CD14-positive monocyte (primary cell): ENCODE measurements at regions not wholly inside any gene's neighbourhood (a gene's known extent, or its start where the extent isn't known, plus 50 kb on each side); places are given as distances from the start of the nearest gene placed in this dataset.

ENCODE experiments used
- DNase-seq, 3 donors: peaks; one replicate each; pipeline ENCODE4 v3.0.0-alpha.2; 2011 to 2022
- H2AFZ ChIP-seq: 2 replicates; pipeline ENCODE4 v1.6.0; 2012; ENCODE audit warnings: mild to moderate bottlenecking, low read depth, low read length, inconsistent platforms; ENCODE audit not compliant: insufficient read depth, poor library complexity, severe bottlenecking
- H3K27ac ChIP-seq, 2 donors: 1 replicate in 1 of 2; 2 replicates in 1 of 2; pipeline ENCODE4 v1.5.1; 2012 to 2013; ENCODE audit warnings: low read length in 2 of 2, control low read depth in 1 of 2, inconsistent platforms in 1 of 2, low read depth in 1 of 2, mild to moderate bottlenecking in 1 of 2
- H3K27me3 ChIP-seq, 2 donors: one replicate each; pipeline versions ENCODE4 v1.6.0 to v1.6.1; 2011 to 2013; ENCODE audit warnings: low read length in 2 of 2; ENCODE audit not compliant: control insufficient read depth in 2 of 2, insufficient read depth in 2 of 2
- H3K36me3 ChIP-seq, 2 donors: replicated peaks in 1 of 2; 1 replicate in 1 of 2; 2 replicates in 1 of 2; pipeline versions ENCODE4 v1.5.1 to v1.6.1; 2012 to 2013; ENCODE audit warnings: low read length in 2 of 2, control low read depth in 1 of 2, inconsistent platforms in 1 of 2, mild to moderate bottlenecking in 1 of 2; ENCODE audit not compliant: insufficient read depth in 2 of 2, control insufficient read depth in 1 of 2
- H3K4me1 ChIP-seq, 2 donors: 1 replicate in 1 of 2; 2 replicates in 1 of 2; pipeline versions ENCODE4 v1.5.1 to v1.6.1; 2012 to 2013; ENCODE audit warnings: low read length in 2 of 2, control low read depth in 1 of 2, inconsistent platforms in 1 of 2, mild to moderate bottlenecking in 1 of 2, moderate library complexity in 1 of 2; ENCODE audit not compliant: insufficient read depth in 2 of 2, control insufficient read depth in 1 of 2
- H3K4me2 ChIP-seq: replicated peaks from 2 replicates; pipeline ENCODE3; 2012; ENCODE audit warnings: low read length, moderate library complexity, mild to moderate bottlenecking; ENCODE audit not compliant: poor library complexity, severe bottlenecking; ENCODE audit errors: extremely low read depth
- H3K4me3 ChIP-seq, 3 experiments: fragments of 200-600 bp in 1 of 3; sonication (generic) in 1 of 3; replicated peaks in 1 of 3; 1 replicate in 2 of 3; 2 replicates in 1 of 3; pipeline ENCODE4 v1.5.1; 2011 to 2013; ENCODE audit warnings: low read length in 3 of 3, mild to moderate bottlenecking in 3 of 3, control low read depth in 2 of 3, low read depth in 2 of 3, inconsistent platforms in 1 of 3, moderate library complexity in 1 of 3
- H3K79me2 ChIP-seq: 2 replicates; pipeline ENCODE4 v1.6.0; 2012; ENCODE audit warnings: mild to moderate bottlenecking, control low read depth, inconsistent platforms, low read length, moderate library complexity; ENCODE audit not compliant: insufficient read depth
- H3K9ac ChIP-seq: 2 replicates; pipeline ENCODE4 v1.6.0; 2017; ENCODE audit warnings: low read length, mild to moderate bottlenecking; ENCODE audit not compliant: insufficient read depth, poor library complexity, severe bottlenecking
- H3K9me3 ChIP-seq, 2 donors: replicated peaks in 1 of 2; 1 replicate in 1 of 2; 2 replicates in 1 of 2; pipeline versions ENCODE4 v1.5.1 to v1.6.1; 2012 to 2013; ENCODE audit warnings: low read length in 2 of 2, control low read depth in 1 of 2; ENCODE audit not compliant: control insufficient read depth in 1 of 2, insufficient read depth in 1 of 2
- H4K20me1 ChIP-seq: 2 replicates; pipeline ENCODE4 v1.6.0; 2012; ENCODE audit warnings: mild to moderate bottlenecking, low read length, control low read depth, moderate library complexity; ENCODE audit not compliant: insufficient read depth
- H3K27ac Mint-ChIP-seq, 7 donors: one replicate each; pipeline ENCODE4 v1.8.0; 2020; ENCODE audit warnings: mild to moderate bottlenecking in 7 of 7, mixed read lengths in 7 of 7, moderate library complexity in 6 of 7, inconsistent platforms in 2 of 7
- H3K27me3 Mint-ChIP-seq, 3 donors: one replicate each; pipeline ENCODE4 v1.8.0; 2021 to 2022; ENCODE audit warnings: low read depth in 3 of 3, mild to moderate bottlenecking in 3 of 3, mixed read lengths in 3 of 3, moderate library complexity in 3 of 3, inconsistent platforms in 1 of 3
- H3K36me3 Mint-ChIP-seq, 2 donors: one replicate each; pipeline ENCODE4 v1.8.0; 2020; ENCODE audit warnings: mixed read lengths in 2 of 2, inconsistent platforms in 1 of 2, mild to moderate bottlenecking in 1 of 2
- H3K4me1 Mint-ChIP-seq: one replicate; pipeline ENCODE4 v1.8.0; 2020; ENCODE audit warnings: mild to moderate bottlenecking, mixed read lengths
- H3K4me3 Mint-ChIP-seq, 2 donors: one replicate each; pipeline ENCODE4 v1.8.0; 2020; ENCODE audit warnings: mild to moderate bottlenecking in 2 of 2, mixed read lengths in 2 of 2, moderate library complexity in 1 of 2
- H3K9me3 Mint-ChIP-seq, 7 donors: one replicate each; pipeline ENCODE4 v1.8.0; 2020 to 2022; ENCODE audit warnings: mixed read lengths in 7 of 7, mild to moderate bottlenecking in 6 of 7, moderate library complexity in 6 of 7, inconsistent platforms in 2 of 7
- WGBS: methylation state at CpG from one replicate; pipeline ENCODE4 v1.1.5; 2013; ENCODE audit warnings: missing lambda C conversion rate; ENCODE audit not compliant: insufficient coverage; 5-methylcytosine and 5-hydroxymethylcytosine counted together
- intact Hi-C, 2 donors: fragments of 100-400 bp; cut with micrococcal nuclease; formaldehyde crosslinking; loops; one replicate each; pipeline versions ENCODE4 v1.15.0 to v1.15.1; 2023
- TF ChIP-seq, protein P1 (sequence below): fragments of 200-600 bp; IDR thresholded peaks from one replicate; pipeline ENCODE4 v1.8.0; 2022; ENCODE audit warnings: antibody characterized with exemption, mild to moderate bottlenecking

DNA sequence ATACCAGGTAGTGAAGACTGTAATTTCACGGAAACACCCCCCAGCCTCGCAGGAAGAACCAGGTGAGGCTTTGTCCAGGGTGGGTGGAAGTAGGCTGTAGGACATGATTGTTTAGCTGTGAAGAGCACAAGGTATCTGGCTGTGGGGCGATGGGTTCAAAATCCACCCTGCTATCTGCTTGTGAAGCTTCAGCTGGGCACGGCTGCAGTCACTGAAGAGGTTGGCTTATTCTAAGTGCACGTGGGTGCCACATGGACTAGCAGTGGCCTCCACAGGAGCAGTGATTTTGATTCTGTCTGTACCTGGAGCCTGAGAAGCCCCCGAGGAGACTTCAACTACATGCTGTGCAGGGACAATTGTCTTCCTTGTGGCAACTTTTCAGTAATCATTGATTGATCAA lies 254.1 kb downstream of the FGF9 start:
- Mint-ChIP-seq H3K4me3 (no peak overlapping the region), H3K27me3 (peaks cover 0 to 7% (median 3%) of the 10 kb centered on the region in 3 donors), H3K9me3 (peaks cover 0 to 16% (median 8%) of the 10 kb centered on the region in 7 donors), H3K4me1 (no peaks in the 10 kb centered on the region), H3K27ac (no peak overlapping the region), H3K36me3 (no peaks in the 10 kb centered on the region)
- Histone ChIP-seq H2AFZ (no peak overlapping the region), H3K36me3 (no peaks in the 10 kb centered on the region), H3K4me1 (no peaks in the 10 kb centered on the region), H3K4me3 (no peak overlapping the region), H3K9ac (no peak overlapping the region), H3K27me3 (no peaks in the 10 kb centered on the region), H4K20me1 (no peaks in the 10 kb centered on the region), H3K79me2 (no peaks in the 10 kb centered on the region), H3K27ac (no peak overlapping the region), H3K9me3 (peaks cover 4% of the 10 kb centered on the region in 2 donors), H3K4me2 (no peak overlapping the region)
- DNase-seq = no peak
- intact Hi-C loops = no loop called here
- 76% methylated on average over 6 of the region's 6 CpGs for WGBS
- TF ChIP-seq, protein P1, sequence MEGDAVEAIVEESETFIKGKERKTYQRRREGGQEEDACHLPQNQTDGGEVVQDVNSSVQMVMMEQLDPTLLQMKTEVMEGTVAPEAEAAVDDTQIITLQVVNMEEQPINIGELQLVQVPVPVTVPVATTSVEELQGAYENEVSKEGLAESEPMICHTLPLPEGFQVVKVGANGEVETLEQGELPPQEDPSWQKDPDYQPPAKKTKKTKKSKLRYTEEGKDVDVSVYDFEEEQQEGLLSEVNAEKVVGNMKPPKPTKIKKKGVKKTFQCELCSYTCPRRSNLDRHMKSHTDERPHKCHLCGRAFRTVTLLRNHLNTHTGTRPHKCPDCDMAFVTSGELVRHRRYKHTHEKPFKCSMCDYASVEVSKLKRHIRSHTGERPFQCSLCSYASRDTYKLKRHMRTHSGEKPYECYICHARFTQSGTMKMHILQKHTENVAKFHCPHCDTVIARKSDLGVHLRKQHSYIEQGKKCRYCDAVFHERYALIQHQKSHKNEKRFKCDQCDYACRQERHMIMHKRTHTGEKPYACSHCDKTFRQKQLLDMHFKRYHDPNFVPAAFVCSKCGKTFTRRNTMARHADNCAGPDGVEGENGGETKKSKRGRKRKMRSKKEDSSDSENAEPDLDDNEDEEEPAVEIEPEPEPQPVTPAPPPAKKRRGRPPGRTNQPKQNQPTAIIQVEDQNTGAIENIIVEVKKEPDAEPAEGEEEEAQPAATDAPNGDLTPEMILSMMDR = no peak

DNA sequence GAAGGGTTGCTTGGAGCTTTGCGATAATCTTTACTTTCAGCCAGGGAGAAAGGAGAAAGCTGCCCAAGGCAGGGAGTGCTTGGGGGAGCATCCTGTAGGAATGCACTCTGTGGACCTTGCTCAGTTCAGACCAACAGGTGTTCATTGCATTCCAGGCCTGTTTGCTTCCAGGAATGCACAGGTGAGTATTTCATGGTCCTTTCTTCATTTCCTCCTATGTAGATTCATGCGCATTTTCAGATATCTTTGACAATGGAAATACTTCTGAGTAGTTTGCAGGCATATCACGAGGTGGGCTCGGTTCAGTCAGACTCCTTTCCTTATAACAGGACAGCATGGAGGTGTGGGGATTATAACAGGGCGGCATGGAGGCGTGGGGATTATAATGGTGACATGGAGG lies 254.8 kb downstream of the FGF9 start:
- H3K4me3 ChIP-seq = no peak overlapping the region
- H3K27ac ChIP-seq = no peak overlapping the region
- H3K4me1 Mint-ChIP-seq = no peaks in the 10 kb centered on the region
- no peaks in the 10 kb centered on the region for H3K36me3 Mint-ChIP-seq
- no peaks in the 10 kb centered on the region for H3K4me1 ChIP-seq
- H3K27ac Mint-ChIP-seq = no peak overlapping the region
- 87% methylated on average over 3 of the region's 6 CpGs for WGBS
- no peaks in the 10 kb centered on the region for H3K36me3 ChIP-seq
- H3K4me3 Mint-ChIP-seq = no peak overlapping the region
- peaks cover 0 to 15% (median 8%) of the 10 kb centered on the region in 7 donors for H3K9me3 Mint-ChIP-seq
- no peaks in the 10 kb centered on the region for H3K27me3 ChIP-seq
- no peak for DNase-seq
- intact Hi-C loops = no loop called here
- H3K27me3 Mint-ChIP-seq = peaks cover 1 to 8% (median 3%) of the 10 kb centered on the region in 3 donors
- H3K9me3 ChIP-seq = peaks cover 0 to 4% of the 10 kb centered on the region in 2 donors
- no peak overlapping the region for H3K9ac ChIP-seq
- TF ChIP-seq, protein P1 = no peak
- no peaks in the 10 kb centered on the region for H3K79me2 ChIP-seq
- H3K4me2 ChIP-seq = no peak overlapping the region
- H2AFZ ChIP-seq = no peak overlapping the region
- H4K20me1 ChIP-seq = no peaks in the 10 kb centered on the region
